Hepatocyte (in vitro differentiated cells): ENCODE measurements at regions not wholly inside any gene's neighbourhood (a gene's known extent, or its start where the extent isn't known, plus 50 kb on each side); places are given as distances from the start of the nearest gene placed in this dataset.
"Not testable (repeated sequence)": the region's sequence is repeated elsewhere in the genome, so short reads cannot be mapped to it uniquely, and the experiment has no call there.

Source experiments
- EZH2 ChIP-seq: fragments of 200-600 bp; sonication (generic); IDR thresholded peaks from 2 replicates; pipeline ENCODE4 v1.6.1; 2016; ENCODE audit warnings: antibody characterized with exemption, mild to moderate bottlenecking, borderline replicate concordance
- TF ChIP-seq, protein P1 (sequence below): fragments of 200-600 bp; sonication (generic); IDR thresholded peaks from 2 replicates; pipeline ENCODE4 v1.5.1; 2016; ENCODE audit warnings: antibody characterized with exemption, mild to moderate bottlenecking; ENCODE audit not compliant: poor library complexity

DNA sequence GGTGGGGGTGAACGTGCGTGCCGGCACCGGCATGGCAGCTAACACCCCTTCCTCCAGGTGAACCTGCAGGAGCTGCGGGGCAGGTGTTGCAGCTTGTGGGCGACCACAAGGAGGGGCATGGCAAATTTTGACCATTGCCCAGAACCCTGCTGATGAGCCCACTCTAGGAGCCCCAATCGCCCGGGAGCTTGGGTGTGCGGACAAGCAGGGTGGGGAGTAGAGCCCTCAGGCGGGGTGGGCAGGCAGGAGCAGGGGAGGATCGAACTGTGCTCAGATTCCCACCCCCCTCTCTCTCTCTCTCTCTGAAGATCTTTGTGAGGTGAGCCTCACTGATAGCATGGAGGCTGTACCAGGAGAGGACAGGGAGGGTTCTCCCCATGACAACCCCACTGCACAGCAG is 159.8 kb downstream of the GOLGA6L4 start:
- TF ChIP-seq, protein P1, sequence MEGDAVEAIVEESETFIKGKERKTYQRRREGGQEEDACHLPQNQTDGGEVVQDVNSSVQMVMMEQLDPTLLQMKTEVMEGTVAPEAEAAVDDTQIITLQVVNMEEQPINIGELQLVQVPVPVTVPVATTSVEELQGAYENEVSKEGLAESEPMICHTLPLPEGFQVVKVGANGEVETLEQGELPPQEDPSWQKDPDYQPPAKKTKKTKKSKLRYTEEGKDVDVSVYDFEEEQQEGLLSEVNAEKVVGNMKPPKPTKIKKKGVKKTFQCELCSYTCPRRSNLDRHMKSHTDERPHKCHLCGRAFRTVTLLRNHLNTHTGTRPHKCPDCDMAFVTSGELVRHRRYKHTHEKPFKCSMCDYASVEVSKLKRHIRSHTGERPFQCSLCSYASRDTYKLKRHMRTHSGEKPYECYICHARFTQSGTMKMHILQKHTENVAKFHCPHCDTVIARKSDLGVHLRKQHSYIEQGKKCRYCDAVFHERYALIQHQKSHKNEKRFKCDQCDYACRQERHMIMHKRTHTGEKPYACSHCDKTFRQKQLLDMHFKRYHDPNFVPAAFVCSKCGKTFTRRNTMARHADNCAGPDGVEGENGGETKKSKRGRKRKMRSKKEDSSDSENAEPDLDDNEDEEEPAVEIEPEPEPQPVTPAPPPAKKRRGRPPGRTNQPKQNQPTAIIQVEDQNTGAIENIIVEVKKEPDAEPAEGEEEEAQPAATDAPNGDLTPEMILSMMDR: not testable (repeated sequence)
- not testable (repeated sequence) for TF ChIP-seq EZH2
